WTC11 (cell line): ENCODE measurements at regions not wholly inside any gene's neighbourhood (a gene's known extent, or its start where the extent isn't known, plus 50 kb on each side); places are given as distances from the start of the nearest gene placed in this dataset.

ENCODE experiments used
- ATAC-seq: fragments of 200-7000 bp; cut with Tn5 transposase; 2 replicates; pipeline ENCODE4 v1.10.0; 2021; ENCODE audit warnings: mild to moderate bottlenecking, moderate library complexity
- CTCF ChIA-PET: fragments of 300-600 bp; sonication (Branson Sonifier 250); formaldehyde crosslinking; loops from one replicate; lab custom pipeline; 2021; ENCODE audit warnings: antibody characterized with exemption; lab: Charles Lee
- POLR2A ChIA-PET: fragments of 350-600 bp; sonication (Branson Sonifier 250); formaldehyde crosslinking; loops from one replicate; lab custom pipeline; 2021; ENCODE audit warnings: antibody characterized with exemption; lab: Charles Lee
- DNase-seq: peaks from one replicate; pipeline ENCODE4 v3.0.0; 2021; ENCODE audit warnings: low spot score
- H3K27ac Mint-ChIP-seq: 2 replicates; pipeline ENCODE4 v1.8.0; 2021; ENCODE audit warnings: mixed read lengths
- H3K27me3 Mint-ChIP-seq: 2 replicates; pipeline ENCODE4 v1.8.0; 2021; ENCODE audit warnings: low read depth, mild to moderate bottlenecking, moderate library complexity, mixed read lengths
- H3K36me3 Mint-ChIP-seq: 2 replicates; pipeline ENCODE4 v1.8.0; 2021; ENCODE audit warnings: mixed read lengths
- H3K4me1 Mint-ChIP-seq: 2 replicates; pipeline ENCODE4 v1.8.0; 2022; ENCODE audit warnings: mixed read lengths
- H3K4me3 Mint-ChIP-seq: 2 replicates; pipeline ENCODE4 v1.8.0; 2021; ENCODE audit warnings: mild to moderate bottlenecking, moderate library complexity, mixed read lengths
- H3K9me3 Mint-ChIP-seq: 2 replicates; pipeline ENCODE4 v1.8.0; 2021; ENCODE audit warnings: mixed read lengths
- ATF1 ChIP-seq: sonication (generic); formaldehyde crosslinking; IDR thresholded peaks from 2 replicates; pipeline ENCODE4 v1.8.1; 2023; ENCODE audit warnings: mild to moderate bottlenecking, moderate library complexity, missing genetic modification reagents
- CBFB ChIP-seq: sonication (generic); formaldehyde crosslinking; IDR thresholded peaks from 2 replicates; pipeline ENCODE4 v1.8.1; 2022; ENCODE audit warnings: mild to moderate bottlenecking, low read depth, missing genetic modification reagents
- FOXK1 ChIP-seq: sonication (generic); formaldehyde crosslinking; IDR thresholded peaks from 2 replicates; pipeline ENCODE4 v1.8.0; 2022; ENCODE audit warnings: mild to moderate bottlenecking, moderate library complexity, missing genetic modification reagents
- GTF2I ChIP-seq: fragments of 250-450 bp; sonication (Bioruptor Pico); conservative IDR thresholded peaks from 2 replicates; pipeline ENCODE4 v1.4.0; 2021; ENCODE audit warnings: mild to moderate bottlenecking
- IRF2 ChIP-seq: sonication (generic); formaldehyde crosslinking; IDR thresholded peaks from 2 replicates; pipeline ENCODE4 v1.8.0; 2022; ENCODE audit warnings: low read depth, missing genetic modification reagents, borderline replicate concordance
- JAZF1 ChIP-seq: fragments of 250-450 bp; sonication (Bioruptor Pico); IDR thresholded peaks from 2 replicates; pipeline ENCODE4 v1.9.0; 2021; ENCODE audit warnings: moderate library complexity, mild to moderate bottlenecking, inconsistent platforms
- NR1H2 ChIP-seq: sonication (generic); formaldehyde crosslinking; IDR thresholded peaks from 2 replicates; pipeline ENCODE4 v1.9.0; 2021; ENCODE audit warnings: mild to moderate bottlenecking, moderate library complexity, missing genetic modification reagents
- RELA ChIP-seq: sonication (generic); formaldehyde crosslinking; IDR thresholded peaks from 2 replicates; pipeline ENCODE4 v1.8.1; 2022; ENCODE audit warnings: missing genetic modification reagents, mild to moderate bottlenecking, borderline replicate concordance
- TCF7 ChIP-seq: sonication (generic); formaldehyde crosslinking; IDR thresholded peaks from 2 replicates; pipeline ENCODE4 v1.8.0; 2022; ENCODE audit warnings: mild to moderate bottlenecking, low read depth, missing genetic modification reagents, moderate library complexity
- ZMAT4 ChIP-seq: fragments of 250-450 bp; sonication (Bioruptor Pico); IDR thresholded peaks from 2 replicates; pipeline ENCODE4 v1.9.0; 2021; ENCODE audit warnings: mild to moderate bottlenecking
- ZNF121 ChIP-seq: sonication (generic); formaldehyde crosslinking; IDR thresholded peaks from 2 replicates; pipeline ENCODE4 v1.8.0; 2023; ENCODE audit warnings: missing genetic modification reagents
- ZNF138 ChIP-seq: sonication (generic); formaldehyde crosslinking; conservative IDR thresholded peaks from 2 replicates; pipeline ENCODE4 v1.8.1; 2022; ENCODE audit warnings: mild to moderate bottlenecking, moderate library complexity, missing genetic modification reagents
- ZNF232 ChIP-seq: sonication (generic); formaldehyde crosslinking; IDR thresholded peaks from 2 replicates; pipeline ENCODE4 v1.8.0; 2022; ENCODE audit warnings: mild to moderate bottlenecking, missing genetic modification reagents
- TF ChIP-seq, protein P1 (sequence below): fragments of 250-450 bp; sonication (Bioruptor Pico); IDR thresholded peaks from 2 replicates; pipeline ENCODE4 v2.1.2; 2022; ENCODE audit warnings: mild to moderate bottlenecking, moderate library complexity
- TF ChIP-seq, protein P2 (sequence below): sonication (generic); formaldehyde crosslinking; IDR thresholded peaks from 2 replicates; pipeline ENCODE4 v1.8.0; 2022; ENCODE audit warnings: mild to moderate bottlenecking, missing genetic modification reagents
- TF ChIP-seq, protein P3 (sequence below): sonication (generic); formaldehyde crosslinking; conservative IDR thresholded peaks from 2 replicates; pipeline ENCODE4 v1.8.1; 2022; ENCODE audit warnings: mild to moderate bottlenecking, missing genetic modification reagents

DNA sequence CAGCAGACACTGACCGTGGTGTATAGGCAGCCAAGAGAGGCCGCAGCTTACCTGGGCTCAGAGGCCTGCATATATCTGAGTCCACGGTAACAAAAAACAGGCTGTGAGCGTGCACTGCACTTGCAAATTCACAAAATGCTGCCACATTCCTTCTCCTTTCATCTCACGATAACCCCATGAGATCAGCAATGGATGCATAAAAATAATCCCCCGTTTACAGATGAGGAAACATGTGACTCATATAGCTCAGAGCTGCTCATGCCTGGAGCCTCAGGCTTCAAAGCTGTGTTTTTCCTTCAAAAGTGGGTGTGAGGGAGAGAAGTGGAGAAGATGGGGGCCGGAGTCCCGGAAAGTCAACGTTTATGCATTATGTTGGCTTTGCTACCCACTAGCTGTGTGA lies 118.3 kb upstream of the FOXF1 start (continued):
- no peak for TF ChIP-seq GTF2I
- TF ChIP-seq, all 79 proteins: peak for 0

- Mint-ChIP-seq H3K4me1 (peaks cover 14% of the 10 kb centered on the region), H3K36me3 (no peaks in the 10 kb centered on the region), H3K27me3 (no peaks in the 10 kb centered on the region; the same call in 1 of the 2 replicates), H3K4me3 (no peak overlapping the region), H3K9me3 (peaks cover 4% of the 10 kb centered on the region), H3K27ac (no peak overlapping the region)
- CTCF ChIA-PET: interaction anchor here (1.1 kb wide), 1 partner anchor 319 kb away, joined by 3 read pairs; no protein-coding TSS in a partner anchor
- POLR2A ChIA-PET: interaction anchor here (0.6 kb wide), 1 partner anchor 36 kb away, joined by 4 read pairs; no protein-coding TSS in a partner anchor
- ATAC-seq: no peak
- TF ChIP-seq TCF7 (CRISPR knock-in tag): no peak
- no peak for TF ChIP-seq ZMAT4
- TF ChIP-seq RELA (CRISPR knock-in tag): no peak
- no peak for TF ChIP-seq ZNF121 (CRISPR knock-in tag)
- no peak for TF ChIP-seq ZNF232
- no peak for TF ChIP-seq ZNF138 (CRISPR knock-in tag)
- TF ChIP-seq, protein P1, sequence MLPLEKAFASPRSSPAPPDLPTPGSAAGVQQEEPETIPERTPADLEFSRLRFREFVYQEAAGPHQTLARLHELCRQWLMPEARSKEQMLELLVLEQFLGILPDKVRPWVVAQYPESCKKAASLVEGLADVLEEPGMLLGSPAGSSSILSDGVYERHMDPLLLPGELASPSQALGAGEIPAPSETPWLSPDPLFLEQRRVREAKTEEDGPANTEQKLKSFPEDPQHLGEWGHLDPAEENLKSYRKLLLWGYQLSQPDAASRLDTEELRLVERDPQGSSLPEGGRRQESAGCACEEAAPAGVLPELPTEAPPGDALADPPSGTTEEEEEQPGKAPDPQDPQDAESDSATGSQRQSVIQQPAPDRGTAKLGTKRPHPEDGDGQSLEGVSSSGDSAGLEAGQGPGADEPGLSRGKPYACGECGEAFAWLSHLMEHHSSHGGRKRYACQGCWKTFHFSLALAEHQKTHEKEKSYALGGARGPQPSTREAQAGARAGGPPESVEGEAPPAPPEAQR: no peak
- no peak for TF ChIP-seq FOXK1 (CRISPR knock-in tag)
- TF ChIP-seq, all 79 proteins: peak for 0
- DNase-seq: no peak
Observed at GRCh38 chr16:86392436-86393152, 117.7 kb upstream of the FOXF1 start.

- H3K4me1 Mint-ChIP-seq: peaks cover 14% of the 10 kb centered on the region
- no peak overlapping the region for H3K27ac Mint-ChIP-seq
- no peaks in the 10 kb centered on the region for H3K36me3 Mint-ChIP-seq
- ATAC-seq (no peak), DNase-seq (no peak)
- TF ChIP-seq ZNF138 (CRISPR knock-in tag): no peak
- POLR2A ChIA-PET: no interaction called here
- no peak overlapping the region for H3K4me3 Mint-ChIP-seq
- no peaks in the 10 kb centered on the region for H3K27me3 Mint-ChIP-seq
- H3K9me3 Mint-ChIP-seq: no peaks in the 10 kb centered on the region
- CTCF ChIA-PET: no interaction called here
Observed at GRCh38 chr16:86393907-86394626, 116.3 kb upstream of the FOXF1 start.

GRCh38 chr16:86395477-86395876 lies 114.8 kb upstream of the FOXF1 start:
- H3K9me3 Mint-ChIP-seq: no peaks in the 10 kb centered on the region
- no peak overlapping the region for H3K27ac Mint-ChIP-seq
- ATAC-seq (no peak), DNase-seq (no peak)
- H3K4me1 Mint-ChIP-seq: peaks cover 14% of the 10 kb centered on the region
- H3K27me3 Mint-ChIP-seq: no peaks in the 10 kb centered on the region
- no peaks in the 10 kb centered on the region for H3K36me3 Mint-ChIP-seq
- TF ChIP-seq JAZF1 (CRISPR knock-in tag) (no peak), NR1H2 (CRISPR knock-in tag) (no peak), ATF1 (CRISPR knock-in tag) (no peak), CBFB (CRISPR knock-in tag) (no peak), IRF2 (no peak)
- TF ChIP-seq, protein P1: no peak
- TF ChIP-seq, protein P2, sequence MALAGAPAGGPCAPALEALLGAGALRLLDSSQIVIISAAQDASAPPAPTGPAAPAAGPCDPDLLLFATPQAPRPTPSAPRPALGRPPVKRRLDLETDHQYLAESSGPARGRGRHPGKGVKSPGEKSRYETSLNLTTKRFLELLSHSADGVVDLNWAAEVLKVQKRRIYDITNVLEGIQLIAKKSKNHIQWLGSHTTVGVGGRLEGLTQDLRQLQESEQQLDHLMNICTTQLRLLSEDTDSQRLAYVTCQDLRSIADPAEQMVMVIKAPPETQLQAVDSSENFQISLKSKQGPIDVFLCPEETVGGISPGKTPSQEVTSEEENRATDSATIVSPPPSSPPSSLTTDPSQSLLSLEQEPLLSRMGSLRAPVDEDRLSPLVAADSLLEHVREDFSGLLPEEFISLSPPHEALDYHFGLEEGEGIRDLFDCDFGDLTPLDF: no peak
- TF ChIP-seq, protein P3, sequence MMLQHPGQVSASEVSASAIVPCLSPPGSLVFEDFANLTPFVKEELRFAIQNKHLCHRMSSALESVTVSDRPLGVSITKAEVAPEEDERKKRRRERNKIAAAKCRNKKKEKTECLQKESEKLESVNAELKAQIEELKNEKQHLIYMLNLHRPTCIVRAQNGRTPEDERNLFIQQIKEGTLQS (CRISPR knock-in tag): no peak
- CTCF ChIA-PET: interaction anchor here (1.0 to 1.9 kb wide), 2 partner anchors 55 to 576 kb away, joined by 3 to 7 read pairs; no protein-coding TSS in a partner anchor
- POLR2A ChIA-PET: no interaction called here
- no peak overlapping the region for H3K4me3 Mint-ChIP-seq
